ENCODE measurements at regions not wholly inside any gene's neighbourhood (a gene's known extent, or its start where the extent isn't known, plus 50 kb on each side); places are given as distances from the start of the nearest gene placed in this dataset.

- Mint-ChIP-seq H3K27me3 (ENCODE audit: unreplicated experiment) (peaks cover 5% of the 10 kb centered on the region), H3K4me1 (ENCODE audit: unreplicated experiment) (no peaks in the 10 kb centered on the region), H3K27ac (ENCODE audit: unreplicated experiment) (no peak overlapping the region), H3K4me3 (ENCODE audit: unreplicated experiment) (no peak overlapping the region), H3K36me3 (ENCODE audit: unreplicated experiment) (no peaks in the 10 kb centered on the region), H3K9me3 (ENCODE audit: unreplicated experiment) (peaks cover 7% of the 10 kb centered on the region)
- DNase-seq (ENCODE audit: extremely low spot score, unreplicated experiment), result no peak
- TF ChIP-seq CTCF (IDR thresholded peaks at IDR 0.05), result no peak
Measured at GRCh38 chr10:2828741-2829140, 238.6 kb upstream of the PFKP start.

GRCh38 chr10:2826675-2827074, 240.7 kb upstream of the PFKP start:
- no peak for TF ChIP-seq CTCF (IDR thresholded peaks at IDR 0.05)
- Mint-ChIP-seq H3K36me3 (ENCODE audit: unreplicated experiment) (no peaks in the 10 kb centered on the region), H3K9me3 (ENCODE audit: unreplicated experiment) (peaks cover 7% of the 10 kb centered on the region), H3K27ac (ENCODE audit: unreplicated experiment) (no peak overlapping the region), H3K4me1 (ENCODE audit: unreplicated experiment) (no peaks in the 10 kb centered on the region), H3K27me3 (ENCODE audit: unreplicated experiment) (peaks cover 12% of the 10 kb centered on the region), H3K4me3 (ENCODE audit: unreplicated experiment) (no peak overlapping the region)
- DNase-seq (ENCODE audit: extremely low spot score, unreplicated experiment), result no peak

DNA sequence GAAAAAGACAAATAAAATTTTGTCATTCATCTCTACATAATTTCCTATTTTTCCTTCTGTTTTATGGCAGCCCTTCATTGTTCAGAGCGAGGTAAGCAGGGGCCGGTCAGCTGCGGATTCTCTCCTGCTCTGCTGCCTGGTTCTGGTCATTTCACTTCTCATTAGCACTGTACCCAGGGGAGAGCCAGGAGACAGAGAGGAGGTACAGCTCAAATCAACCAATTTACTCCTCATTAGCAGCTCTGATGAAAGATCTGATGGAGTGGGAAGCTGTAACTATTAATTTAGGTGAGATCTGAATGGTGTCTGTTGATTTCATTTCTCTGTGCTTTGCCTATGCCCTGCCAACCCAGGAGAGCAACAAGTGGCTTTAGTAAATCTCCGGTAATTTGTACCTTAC, 241.5 kb upstream of the PFKP start:
- no peak overlapping the region for H3K4me3 Mint-ChIP-seq (ENCODE audit: unreplicated experiment)
- peaks cover 16% of the 10 kb centered on the region for H3K27me3 Mint-ChIP-seq (ENCODE audit: unreplicated experiment)
- no peak overlapping the region for H3K27ac Mint-ChIP-seq (ENCODE audit: unreplicated experiment)
- no peaks in the 10 kb centered on the region for H3K4me1 Mint-ChIP-seq (ENCODE audit: unreplicated experiment)
- no peak for TF ChIP-seq CTCF (IDR thresholded peaks at IDR 0.05)
- no peak for DNase-seq (ENCODE audit: extremely low spot score, unreplicated experiment)
- no peaks in the 10 kb centered on the region for H3K36me3 Mint-ChIP-seq (ENCODE audit: unreplicated experiment)
- peaks cover 7% of the 10 kb centered on the region for H3K9me3 Mint-ChIP-seq (ENCODE audit: unreplicated experiment)

GRCh38 chr10:2817940-2818636, 249.3 kb upstream of the PFKP start:
- Mint-ChIP-seq H3K4me1 (ENCODE audit: unreplicated experiment) (no peaks in the 10 kb centered on the region), H3K36me3 (ENCODE audit: unreplicated experiment) (no peaks in the 10 kb centered on the region), H3K27me3 (ENCODE audit: unreplicated experiment) (peaks cover 49% of the 10 kb centered on the region), H3K4me3 (ENCODE audit: unreplicated experiment) (no peak overlapping the region), H3K27ac (ENCODE audit: unreplicated experiment) (no peak overlapping the region), H3K9me3 (ENCODE audit: unreplicated experiment) (no peaks in the 10 kb centered on the region)
- no peak for TF ChIP-seq CTCF (IDR thresholded peaks at IDR 0.05)
- no peak for DNase-seq (ENCODE audit: extremely low spot score, unreplicated experiment)

DNA sequence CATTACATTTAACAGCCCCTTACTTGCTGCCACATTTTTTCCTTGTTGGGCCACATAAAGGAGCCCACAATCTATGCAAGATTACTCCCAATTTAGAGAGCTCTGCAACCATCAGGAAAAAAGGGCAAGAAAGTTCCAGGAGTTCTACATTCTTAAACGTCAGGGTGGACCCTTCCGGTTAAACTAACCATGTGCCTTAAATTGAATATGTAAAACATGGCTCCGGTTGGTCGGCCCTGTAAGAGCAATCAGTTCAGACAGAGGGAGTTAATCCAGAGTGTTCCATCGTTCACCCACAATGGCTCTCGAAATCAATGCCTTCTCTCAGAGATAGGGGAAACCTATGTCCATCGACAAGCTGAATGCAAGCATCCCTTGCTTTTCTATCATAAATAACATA, 253.7 kb upstream of the PFKP start:
- Mint-ChIP-seq H3K27ac (ENCODE audit: unreplicated experiment) (no peak overlapping the region), H3K36me3 (ENCODE audit: unreplicated experiment) (no peaks in the 10 kb centered on the region), H3K4me1 (ENCODE audit: unreplicated experiment) (no peaks in the 10 kb centered on the region), H3K27me3 (ENCODE audit: unreplicated experiment) (peaks cover 39% of the 10 kb centered on the region), H3K9me3 (ENCODE audit: unreplicated experiment) (no peaks in the 10 kb centered on the region), H3K4me3 (ENCODE audit: unreplicated experiment) (no peak overlapping the region)
- DNase-seq (ENCODE audit: extremely low spot score, unreplicated experiment), result no peak
- TF ChIP-seq CTCF (IDR thresholded peaks at IDR 0.05), result no peak
